Jurkat, Clone E6-1 (cell line): ENCODE measurements at regions not wholly inside any gene's neighbourhood (a gene's known extent, or its start where the extent isn't known, plus 50 kb on each side); places are given as distances from the start of the nearest gene placed in this dataset.

ENCODE experiments used
- DNase-seq: peaks from one replicate; pipeline ENCODE4 v3.0.0-alpha.2; 2011; ENCODE audit warnings: low read depth, low spot score
- H3K4me3 ChIP-seq: 2 replicates; pipeline ENCODE4 v1.5.1; 2011; ENCODE audit warnings: mild to moderate bottlenecking, low read length, control low read depth, moderate library complexity

DNA sequence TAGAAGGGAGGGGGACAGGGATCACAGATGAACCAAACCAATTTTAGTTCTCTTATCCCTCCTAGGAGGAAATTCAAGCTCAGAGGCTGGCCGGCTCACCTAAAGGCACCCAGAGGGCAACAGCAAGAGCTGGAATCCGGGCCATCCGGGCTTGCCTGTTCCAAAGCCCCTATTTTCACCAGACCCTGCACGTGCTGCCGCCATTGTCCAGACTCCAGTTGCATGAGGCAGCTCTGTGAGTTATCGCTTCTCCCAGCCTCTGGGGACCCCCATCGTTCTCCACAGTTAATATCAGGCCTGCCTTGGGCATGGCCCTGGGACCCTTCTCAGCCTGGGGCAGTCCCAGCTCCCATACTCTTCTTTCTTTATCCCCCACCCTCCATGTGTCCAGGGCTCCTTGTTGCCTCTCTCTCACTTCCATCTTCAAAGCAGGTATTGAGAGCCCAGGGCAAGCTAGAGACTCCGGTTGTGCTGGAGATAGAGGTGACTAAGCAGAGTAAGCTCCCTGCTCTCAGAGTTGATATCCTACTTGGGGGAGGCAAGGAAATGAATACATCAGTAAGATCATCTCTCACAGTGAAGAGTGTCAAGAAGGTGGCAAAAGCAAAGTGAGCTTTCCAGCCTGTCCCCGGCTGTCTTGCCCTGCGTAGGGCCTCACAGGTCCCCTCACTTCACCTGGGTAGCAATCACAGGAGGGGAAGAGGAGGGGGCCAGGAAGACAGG, 322.8 kb downstream of the UACA start:
- H3K4me3 ChIP-seq: no peak overlapping the region
- no peak for DNase-seq

DNA sequence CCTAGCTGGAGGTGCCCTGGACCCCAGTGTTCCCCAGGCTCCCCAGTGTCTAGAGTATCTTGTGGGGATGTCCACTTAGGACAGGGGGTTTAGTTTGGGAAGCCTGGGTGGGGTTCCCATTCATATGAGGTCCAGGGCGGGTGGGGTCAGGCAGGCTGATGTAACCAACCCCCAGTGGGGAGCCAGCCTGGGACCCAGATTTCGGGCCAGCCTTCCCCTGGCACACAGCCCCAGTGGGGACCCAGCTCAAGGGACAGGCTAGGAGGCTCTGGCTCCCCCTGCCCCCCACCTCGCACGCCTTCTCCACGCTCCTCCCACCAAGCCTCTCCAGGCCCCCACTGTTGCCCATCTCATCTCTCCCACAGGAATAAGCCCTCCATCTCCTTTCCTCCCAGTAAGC, 323.5 kb downstream of the UACA start:
- no peak for DNase-seq

DNA sequence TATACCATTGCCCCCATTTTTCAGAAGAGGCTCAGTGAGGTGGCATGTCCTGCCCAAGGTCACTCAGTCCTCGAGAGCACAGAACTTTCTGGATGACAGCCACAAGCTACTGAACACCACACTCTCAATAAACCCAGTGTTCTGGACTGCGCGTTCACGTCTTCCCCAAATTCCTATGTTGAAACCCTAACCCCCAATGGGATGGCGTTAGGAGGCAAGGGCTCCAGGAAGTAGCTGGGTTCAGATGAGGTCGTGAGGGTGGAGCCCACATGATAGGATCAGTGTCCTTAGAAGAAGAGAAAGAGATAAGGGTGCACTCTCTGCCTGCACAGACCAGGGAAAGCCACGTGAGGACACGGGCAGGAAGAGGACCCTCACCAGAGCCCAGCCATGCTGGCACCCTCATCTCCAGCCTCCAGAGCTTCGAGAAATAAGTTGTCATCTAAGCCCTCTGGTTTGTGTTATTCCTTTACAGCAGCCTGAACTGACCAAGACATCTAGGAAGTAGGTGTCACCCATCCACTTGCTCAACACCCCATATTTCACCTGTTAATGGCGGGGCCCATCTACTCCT, 324.0 kb downstream of the UACA start:
- DNase-seq: no peak
- H3K4me3 ChIP-seq: no peak overlapping the region

More for the DNA sequence above, 323.5 kb downstream of the UACA start:
- no peak overlapping the region for H3K4me3 ChIP-seq

GRCh38 chr15:70438776-70439175, 324.6 kb downstream of the UACA start:
- H3K4me3 ChIP-seq: no peak overlapping the region
- DNase-seq: no peak

- no peak for DNase-seq
- H3K4me3 ChIP-seq: no peak overlapping the region
These were observed 325.4 kb downstream of the UACA start for GRCh38 chr15:70437882-70438451.

GRCh38 chr15:70437089-70437488, 326.3 kb downstream of the UACA start:
- DNase-seq: no peak
- no peak overlapping the region for H3K4me3 ChIP-seq

DNA sequence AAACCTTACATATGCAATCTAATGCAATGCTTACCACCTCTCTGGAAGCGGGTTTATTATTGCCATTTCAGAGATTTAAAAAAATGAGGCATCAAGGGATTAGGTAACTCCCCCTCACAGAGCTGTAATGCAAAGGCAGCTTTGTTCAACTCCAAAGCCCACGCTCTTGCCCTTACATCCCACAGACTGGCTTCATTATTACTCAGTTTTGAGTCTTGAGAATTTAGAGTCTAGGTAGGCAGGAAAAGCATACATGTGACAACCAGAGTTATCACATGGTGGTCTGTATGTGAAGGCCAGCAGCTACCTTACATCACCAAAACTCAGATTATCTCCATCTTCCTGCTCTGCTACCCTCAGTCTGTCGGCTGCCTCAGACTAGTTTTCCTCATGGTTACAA, 326.9 kb downstream of the UACA start:
- H3K4me3 ChIP-seq: no peak overlapping the region
- DNase-seq: no peak

- no peak for DNase-seq
- no peak overlapping the region for H3K4me3 ChIP-seq
These were observed 327.5 kb downstream of the UACA start for GRCh38 chr15:70435872-70436271.

- DNase-seq: peak; percentile 51
- H3K4me3 ChIP-seq: no peak overlapping the region
These were observed 328.0 kb downstream of the UACA start for GRCh38 chr15:70435369-70435768.

DNA sequence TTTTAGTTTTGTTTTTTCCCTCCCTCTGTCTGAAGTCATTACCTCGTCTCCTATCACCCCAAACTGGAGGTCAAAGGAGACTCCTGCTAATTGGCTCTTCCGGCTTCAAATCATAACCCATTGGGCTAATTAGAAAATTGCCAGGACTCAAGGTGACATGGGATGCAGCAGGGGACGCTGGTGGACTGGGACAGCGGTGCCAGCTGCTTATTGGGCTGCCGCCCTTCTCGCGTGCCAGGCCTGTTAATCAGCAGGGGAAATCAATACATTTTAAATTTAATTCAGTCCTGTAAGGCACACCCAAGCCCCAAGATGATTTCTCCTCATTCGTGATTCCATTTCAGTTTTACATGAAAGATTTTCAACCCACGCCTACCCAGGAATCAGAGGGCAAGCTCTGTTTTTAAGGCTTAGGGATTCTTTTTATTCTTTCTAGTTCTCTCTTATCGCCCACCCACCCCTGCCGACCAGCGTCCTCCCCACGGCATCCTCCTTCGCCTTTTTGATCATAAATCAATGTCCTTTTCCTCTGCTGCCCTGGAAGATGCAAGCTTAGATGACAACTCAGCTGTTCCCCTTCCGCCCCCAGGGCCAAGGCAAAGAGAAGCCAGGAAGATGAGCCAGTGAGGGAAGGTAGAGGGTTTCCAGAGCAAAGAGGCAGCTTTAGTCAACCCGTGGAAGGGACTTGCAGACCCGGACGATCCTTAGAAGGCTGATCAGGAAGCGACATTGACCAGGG, 329.6 kb downstream of the UACA start:
- DNase-seq: no peak
- H3K4me3 ChIP-seq: no peak overlapping the region

DNA sequence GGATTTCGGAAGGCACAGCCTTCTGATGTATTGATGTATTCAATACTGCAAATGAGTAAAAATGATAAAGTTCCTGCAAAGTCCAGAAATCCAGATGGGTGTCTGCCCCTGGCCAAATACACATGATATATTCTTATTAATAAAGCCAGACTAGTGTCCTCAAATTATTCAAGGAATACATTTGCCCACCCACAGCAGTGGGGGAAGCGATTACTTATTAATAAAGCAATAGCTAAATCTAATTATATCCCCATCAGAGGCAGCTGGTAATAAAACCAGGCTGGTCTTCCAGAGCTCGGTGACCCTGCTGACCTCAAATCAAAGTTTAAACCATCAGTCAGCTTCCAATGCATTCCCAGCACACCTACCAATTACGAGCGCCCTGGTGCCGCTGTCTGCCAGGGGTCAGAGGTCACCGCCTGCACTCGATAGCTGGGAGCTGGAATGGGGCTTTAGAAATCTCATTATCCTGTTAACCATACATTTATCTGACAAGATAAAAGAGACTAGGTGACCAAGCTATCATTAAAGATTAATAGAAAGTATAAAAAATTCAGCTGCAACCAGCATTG, 330.3 kb downstream of the UACA start:
- H3K4me3 ChIP-seq: no peak overlapping the region
- no peak for DNase-seq

DNA sequence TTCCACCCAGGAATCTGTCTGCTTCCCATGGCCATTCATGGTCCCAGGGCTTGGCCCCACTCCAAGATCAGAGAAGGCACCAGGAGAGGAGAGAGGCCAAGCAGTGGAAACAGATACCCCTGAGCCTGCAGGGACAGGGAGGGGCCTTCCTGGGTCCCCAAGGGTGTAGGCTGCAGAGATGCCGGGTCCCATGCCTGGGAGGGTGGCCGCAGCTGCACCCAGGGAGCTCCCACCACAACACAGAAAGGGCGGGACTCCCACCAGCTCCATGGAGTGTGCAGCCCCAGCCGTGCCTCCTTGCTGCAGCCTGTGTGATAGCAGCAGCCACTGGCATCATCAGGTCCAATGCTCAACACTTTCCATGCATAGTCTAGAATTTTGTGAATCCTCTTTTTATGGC, 331.5 kb downstream of the UACA start:
- H3K4me3 ChIP-seq: no peak overlapping the region
- DNase-seq: peak; percentile 53

DNA sequence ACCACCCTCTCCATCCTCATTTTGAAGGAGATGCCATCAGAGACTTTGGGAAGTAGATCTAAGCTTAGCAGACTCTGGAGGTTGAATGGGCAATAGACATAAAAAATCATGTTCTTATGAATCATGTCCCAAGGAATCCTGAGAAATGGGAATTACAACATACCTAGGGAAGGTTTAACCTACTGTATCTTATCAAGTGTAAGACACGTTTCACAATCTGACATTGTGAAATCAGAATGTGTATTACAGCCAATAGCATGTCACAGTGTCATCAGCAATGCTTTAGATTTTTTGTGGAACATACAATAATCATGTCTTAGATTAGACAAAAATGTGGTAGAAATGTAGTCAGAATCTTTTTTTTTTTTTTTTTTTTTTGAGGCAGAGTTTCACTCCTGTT, 332.4 kb upstream of the TLE3 start:
- DNase-seq: no peak
- no peak overlapping the region for H3K4me3 ChIP-seq

GRCh38 chr15:70429056-70429722, 331.5 kb upstream of the TLE3 start:
- H3K4me3 ChIP-seq: no peak overlapping the region
- DNase-seq: no peak

DNA sequence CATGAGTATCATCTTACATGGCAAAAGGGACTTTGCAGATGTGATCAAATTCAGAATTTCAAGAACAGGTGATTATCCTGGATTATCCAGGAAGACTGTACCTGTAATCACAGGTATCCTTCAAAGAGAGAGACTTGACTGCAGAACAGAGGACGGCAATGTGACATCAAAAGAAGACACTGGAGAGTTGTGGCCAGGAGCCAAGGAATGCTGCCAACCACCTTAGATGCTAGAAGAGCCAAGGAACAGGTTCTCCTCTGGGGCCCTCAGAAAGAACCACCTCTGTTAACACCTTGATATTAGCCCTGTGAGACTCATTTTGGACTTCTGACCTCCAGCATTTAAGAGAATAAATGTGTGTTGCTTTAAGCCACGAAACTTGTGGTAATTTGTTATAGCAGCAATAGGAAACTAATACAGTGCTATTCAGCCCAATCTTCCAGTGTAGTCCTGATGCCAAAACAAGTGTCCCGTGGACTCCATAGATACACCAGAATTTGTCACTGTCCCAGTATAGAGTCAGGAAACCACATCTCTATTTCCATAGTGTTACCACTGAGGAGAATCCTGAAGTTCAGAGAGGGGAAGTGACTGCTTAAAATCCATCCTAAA, 330.6 kb upstream of the TLE3 start:
- DNase-seq: no peak

GRCh38 chr15:70427167-70428120, 329.7 kb upstream of the TLE3 start:
- DNase-seq: no peak
- no peak overlapping the region for H3K4me3 ChIP-seq

More for the DNA sequence above, 330.6 kb upstream of the TLE3 start:
- no peak overlapping the region for H3K4me3 ChIP-seq

DNA sequence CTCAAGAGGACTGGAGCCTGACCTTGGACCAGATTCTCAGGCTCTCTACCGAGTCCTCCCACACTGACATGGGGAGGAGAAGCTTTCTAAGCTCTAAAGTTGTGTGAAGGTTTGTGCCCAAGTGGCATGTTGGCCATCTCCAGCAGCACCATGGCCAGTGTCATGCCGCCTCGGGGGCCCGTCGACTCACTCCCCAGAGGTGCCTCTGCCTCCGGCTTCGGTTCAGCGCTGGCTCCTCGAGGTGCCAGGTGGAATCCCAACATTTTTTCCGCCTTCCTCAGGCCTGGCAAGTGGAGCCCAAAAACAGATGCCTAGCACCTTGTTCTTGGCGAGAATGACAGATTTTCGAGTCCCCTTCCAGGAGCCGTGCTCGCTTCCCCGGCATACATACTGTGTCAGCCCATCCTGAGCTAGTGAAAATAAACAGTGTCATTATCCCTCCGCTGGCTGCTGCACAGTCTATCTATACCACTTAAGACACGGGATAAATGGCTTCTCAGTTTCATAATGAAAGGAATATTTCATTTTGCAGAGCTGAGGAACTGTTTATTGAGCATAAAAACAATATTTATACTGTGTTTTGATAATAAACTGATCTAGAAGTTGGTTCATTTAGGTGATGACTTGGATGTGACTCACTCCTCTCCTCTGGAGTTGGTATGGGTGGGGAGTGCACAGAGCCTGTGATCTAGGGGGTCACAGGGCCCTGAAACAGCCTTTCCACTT, 328.5 kb upstream of the TLE3 start:
- no peak for DNase-seq
- no peak overlapping the region for H3K4me3 ChIP-seq
